C4-2B (cell line): ENCODE measurements at regions not wholly inside any gene's neighbourhood (a gene's known extent, or its start where the extent isn't known, plus 50 kb on each side); places are given as distances from the start of the nearest gene placed in this dataset.
"Not testable (repeated sequence)": the region's sequence is repeated elsewhere in the genome, so short reads cannot be mapped to it uniquely, and the experiment has no call there.

Experiments
- H3K27ac ChIP-seq: fragments of 450-650 bp; 2 replicates; pipeline ENCODE4 v1.5.1; 2017
- ZFX ChIP-seq: fragments of 450-650 bp; IDR thresholded peaks from 2 replicates; pipeline ENCODE4 v1.6.1; 2017
- TF ChIP-seq, protein P1 (sequence below): fragments of 450-650 bp; conservative IDR thresholded peaks from 2 replicates; pipeline ENCODE4 v1.5.1; 2017; ENCODE audit warnings: mild to moderate bottlenecking

DNA sequence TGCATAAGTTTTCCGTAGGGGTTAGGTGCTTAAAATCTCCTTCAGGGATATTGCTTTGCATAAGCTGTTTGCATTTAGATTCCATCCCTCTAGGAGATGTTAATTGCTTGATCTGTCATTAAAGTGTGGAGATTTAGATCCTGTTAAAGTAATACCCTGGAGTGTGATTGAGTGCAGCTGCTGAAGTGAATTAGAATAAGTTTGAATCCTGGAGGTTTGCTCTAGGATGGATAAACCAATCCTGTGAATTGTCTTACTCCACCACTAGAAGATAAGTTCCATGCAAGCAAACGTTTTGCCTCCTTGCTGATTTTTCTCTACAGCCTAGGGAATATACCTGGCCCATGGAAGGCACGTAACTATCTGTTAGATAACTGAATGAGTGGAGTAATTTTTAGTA, 1487.2 kb upstream of the PRR20A start:
- TF ChIP-seq ZFX: no peak
- TF ChIP-seq, protein P1, sequence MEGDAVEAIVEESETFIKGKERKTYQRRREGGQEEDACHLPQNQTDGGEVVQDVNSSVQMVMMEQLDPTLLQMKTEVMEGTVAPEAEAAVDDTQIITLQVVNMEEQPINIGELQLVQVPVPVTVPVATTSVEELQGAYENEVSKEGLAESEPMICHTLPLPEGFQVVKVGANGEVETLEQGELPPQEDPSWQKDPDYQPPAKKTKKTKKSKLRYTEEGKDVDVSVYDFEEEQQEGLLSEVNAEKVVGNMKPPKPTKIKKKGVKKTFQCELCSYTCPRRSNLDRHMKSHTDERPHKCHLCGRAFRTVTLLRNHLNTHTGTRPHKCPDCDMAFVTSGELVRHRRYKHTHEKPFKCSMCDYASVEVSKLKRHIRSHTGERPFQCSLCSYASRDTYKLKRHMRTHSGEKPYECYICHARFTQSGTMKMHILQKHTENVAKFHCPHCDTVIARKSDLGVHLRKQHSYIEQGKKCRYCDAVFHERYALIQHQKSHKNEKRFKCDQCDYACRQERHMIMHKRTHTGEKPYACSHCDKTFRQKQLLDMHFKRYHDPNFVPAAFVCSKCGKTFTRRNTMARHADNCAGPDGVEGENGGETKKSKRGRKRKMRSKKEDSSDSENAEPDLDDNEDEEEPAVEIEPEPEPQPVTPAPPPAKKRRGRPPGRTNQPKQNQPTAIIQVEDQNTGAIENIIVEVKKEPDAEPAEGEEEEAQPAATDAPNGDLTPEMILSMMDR: no peak
- no peak overlapping the region for H3K27ac ChIP-seq

DNA sequence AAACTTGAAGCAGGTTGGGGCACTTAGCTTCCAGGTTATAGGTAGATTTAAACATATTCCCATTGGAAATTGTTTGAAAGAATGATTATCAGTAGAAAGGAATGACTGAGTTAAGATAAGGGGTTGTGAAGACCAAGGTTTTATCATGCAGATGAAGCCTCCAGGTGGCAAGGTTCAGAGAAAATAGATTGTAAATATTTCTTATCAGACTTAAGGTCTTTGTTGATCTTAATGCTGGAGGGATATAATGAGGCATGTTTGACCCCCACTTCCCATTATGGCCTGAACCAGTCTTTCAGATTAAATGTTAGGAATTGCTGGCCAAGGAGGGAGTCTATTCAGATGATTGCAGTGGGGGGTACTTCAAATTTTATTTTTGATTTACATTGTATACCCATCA, 1486.5 kb upstream of the PRR20A start:
- H3K27ac ChIP-seq: no peak overlapping the region
- no peak for TF ChIP-seq ZFX
- TF ChIP-seq, protein P1: no peak

DNA sequence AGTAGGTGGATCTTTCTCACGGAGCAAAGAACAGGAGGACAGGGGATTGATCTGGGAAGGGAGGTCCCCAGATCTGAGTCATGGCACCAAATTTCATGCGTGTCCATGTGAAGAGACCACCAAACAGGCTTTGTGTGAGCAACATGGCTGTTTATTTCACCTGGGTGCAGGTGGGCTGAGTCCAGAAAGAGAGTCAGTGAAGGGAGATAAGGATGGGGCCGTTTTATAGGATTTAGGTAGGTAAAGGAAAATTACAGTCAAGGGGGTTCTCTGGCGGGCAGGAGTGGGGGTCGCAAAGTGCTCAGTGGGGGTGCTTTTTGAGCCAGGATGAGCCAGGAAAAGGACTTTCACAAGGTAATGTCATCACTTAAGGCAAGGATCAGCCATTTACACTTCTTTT, 1480.5 kb upstream of the PRR20A start:
- H3K27ac ChIP-seq: not testable (repeated sequence)

DNA sequence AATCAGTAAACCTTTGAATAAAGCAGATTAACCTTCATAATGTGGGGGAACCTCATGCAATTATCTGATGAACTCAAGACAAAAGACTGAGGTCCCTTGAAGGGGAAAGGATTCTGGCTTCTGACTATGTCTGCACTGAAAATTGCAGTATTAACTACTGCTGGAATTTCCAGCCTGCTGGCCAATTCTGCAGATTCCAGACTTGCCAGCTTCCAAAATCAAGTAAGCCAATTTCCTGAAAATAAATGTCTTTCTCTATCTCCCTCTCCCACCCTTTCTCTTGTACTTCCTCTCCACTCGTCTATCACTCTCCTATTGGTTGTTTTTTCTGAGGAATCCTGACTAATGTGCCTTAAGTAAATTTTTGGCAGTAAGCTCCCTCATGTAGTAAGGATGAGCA, 1479.9 kb upstream of the PRR20A start:
- H3K27ac ChIP-seq: no peak overlapping the region
- no peak for TF ChIP-seq ZFX
- TF ChIP-seq, protein P1: no peak

DNA sequence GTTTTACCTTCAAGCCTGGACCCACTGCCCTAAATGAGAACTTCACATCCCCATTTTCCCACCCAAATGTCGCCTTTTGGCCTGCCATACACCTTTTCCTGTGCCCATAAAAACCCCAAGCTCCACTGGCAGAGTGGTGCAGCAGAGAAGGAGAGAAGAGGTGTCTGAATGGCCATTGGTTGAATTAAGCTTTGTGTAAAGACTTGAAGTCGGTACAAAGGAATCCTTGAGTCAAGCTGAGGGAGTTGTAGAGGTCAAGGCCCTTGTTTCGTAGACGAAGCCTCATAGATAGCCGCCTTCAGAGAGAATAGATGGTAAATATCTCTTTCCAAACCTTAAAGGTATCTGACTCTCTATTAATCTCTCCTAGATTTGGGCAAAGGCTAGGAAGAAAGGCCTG, 1479.2 kb upstream of the PRR20A start:
- no peak overlapping the region for H3K27ac ChIP-seq
- TF ChIP-seq ZFX: no peak
- TF ChIP-seq, protein P1: no peak

DNA sequence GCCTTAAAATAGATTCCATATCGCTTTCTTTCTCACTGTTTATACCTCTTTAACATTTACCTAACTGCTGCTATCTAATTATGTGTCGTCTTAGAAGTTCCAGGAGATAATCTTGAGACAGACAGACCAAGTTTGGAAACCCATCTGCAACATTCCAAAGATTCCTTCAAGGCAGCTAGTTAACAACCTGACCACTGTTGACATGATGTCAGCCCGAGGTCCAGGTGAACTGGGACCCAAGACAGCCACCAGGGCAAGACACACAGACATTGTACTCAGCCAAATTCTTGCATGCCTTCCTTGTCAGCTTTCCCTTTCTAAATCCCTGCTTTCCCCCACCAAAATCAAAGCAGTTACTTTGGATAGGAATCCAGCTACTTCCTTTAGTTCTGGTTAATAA, 1476.5 kb upstream of the PRR20A start:
- H3K27ac ChIP-seq: no peak overlapping the region
- TF ChIP-seq ZFX: no peak
- TF ChIP-seq, protein P1: no peak

DNA sequence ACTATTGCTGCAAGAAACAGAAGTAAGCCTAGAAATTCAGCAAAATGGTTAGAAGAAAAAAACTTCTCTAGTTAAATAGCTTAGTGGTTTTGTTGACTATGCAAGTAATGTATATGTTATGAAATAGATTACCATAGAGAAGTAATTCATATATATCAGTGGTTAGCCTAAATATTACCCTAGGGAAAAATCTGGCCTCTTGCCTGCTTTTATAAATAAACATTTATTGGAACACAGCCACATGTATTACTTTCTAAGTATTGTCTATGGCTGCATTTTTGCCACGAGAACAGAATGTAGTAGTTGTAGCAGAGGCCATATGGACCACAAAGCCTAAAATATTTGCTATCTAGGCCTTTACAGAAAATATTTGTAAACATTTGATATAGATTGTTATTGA, 1471.7 kb upstream of the PRR20A start:
- H3K27ac ChIP-seq: no peak overlapping the region
- TF ChIP-seq, protein P1: no peak
- no peak for TF ChIP-seq ZFX

DNA sequence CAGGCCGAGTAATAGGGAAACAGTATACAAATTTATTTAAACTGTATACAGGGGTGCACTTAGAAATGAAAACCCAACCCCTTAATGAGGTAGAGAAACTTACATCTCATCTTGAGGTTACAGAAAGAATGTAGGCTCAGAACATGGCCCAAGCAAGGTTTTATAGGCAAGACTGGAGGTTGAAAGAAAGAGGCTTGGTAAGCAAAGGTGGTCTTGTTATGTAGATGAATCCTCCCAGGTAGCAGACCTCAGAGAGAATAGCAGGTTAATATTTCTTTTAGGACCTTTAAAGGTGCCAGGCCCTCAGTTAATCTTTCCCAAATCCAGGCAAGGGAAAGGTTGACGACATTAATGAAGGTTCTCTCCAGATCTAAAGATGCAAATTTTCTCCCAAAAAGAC, 1466.8 kb upstream of the PRR20A start:
- TF ChIP-seq, protein P1: no peak
- no peak for TF ChIP-seq ZFX
- H3K27ac ChIP-seq: no peak overlapping the region
